Choroid plexus epithelial cell (primary cell): ENCODE measurements at regions not wholly inside any gene's neighbourhood (a gene's known extent, or its start where the extent isn't known, plus 50 kb on each side); places are given as distances from the start of the nearest gene placed in this dataset.

Source experiments
- DNase-seq: peaks from one replicate; pipeline ENCODE4 v3.0.0-alpha.2; 2010; ENCODE audit warnings: low read depth
- H3K4me3 ChIP-seq: 2 replicates; pipeline ENCODE4 v1.5.1; 2011; ENCODE audit warnings: low read depth, mild to moderate bottlenecking, control low read depth, low read length, moderate library complexity
- CTCF ChIP-seq: conservative IDR thresholded peaks from 2 replicates; pipeline ENCODE4 v1.5.1; 2011; ENCODE audit warnings: low read depth, mild to moderate bottlenecking, control low read depth, inconsistent platforms, low read length, moderate library complexity

GRCh38 chr11:116217006-116217405 is 555.8 kb downstream of the BUD13 start:
- peak; percentile 67 for DNase-seq
- peak; percentile 82 for TF ChIP-seq CTCF
- no peak overlapping the region for H3K4me3 ChIP-seq

- no peak for DNase-seq
- no peak for TF ChIP-seq CTCF
- no peak overlapping the region for H3K4me3 ChIP-seq
Observed at GRCh38 chr11:116215471-116216113, 557.2 kb downstream of the BUD13 start.

- TF ChIP-seq CTCF: no peak
- no peak for DNase-seq
- H3K4me3 ChIP-seq: no peak overlapping the region
Observed at GRCh38 chr11:116211147-116211546, 561.6 kb downstream of the BUD13 start.

- TF ChIP-seq CTCF: no peak
- H3K4me3 ChIP-seq: no peak overlapping the region
- DNase-seq: no peak
Observed at GRCh38 chr11:116210663-116211062, 562.1 kb downstream of the BUD13 start.

- no peak for DNase-seq
- no peak overlapping the region for H3K4me3 ChIP-seq
- no peak for TF ChIP-seq CTCF
Observed at GRCh38 chr11:116209255-116209654, 563.5 kb downstream of the BUD13 start.

GRCh38 chr11:116207421-116208141 is 565.2 kb downstream of the BUD13 start:
- no peak for TF ChIP-seq CTCF
- no peak for DNase-seq
- no peak overlapping the region for H3K4me3 ChIP-seq

- no peak for DNase-seq
- TF ChIP-seq CTCF: no peak
- H3K4me3 ChIP-seq: no peak overlapping the region
Observed at GRCh38 chr11:116207019-116207418, 565.8 kb downstream of the BUD13 start.
